HG03159 (cell line): ENCODE measurements at regions not wholly inside any gene's neighbourhood (a gene's known extent, or its start where the extent isn't known, plus 50 kb on each side); places are given as distances from the start of the nearest gene placed in this dataset.

Experiments
- ATAC-seq: cut with Tn5 transposase; IDR thresholded peaks from one replicate; pipeline ENCODE4 v1.9.1; 2021; ENCODE audit warnings: mild to moderate bottlenecking, moderate library complexity; ENCODE audit not compliant: unreplicated experiment

- no peak for ATAC-seq
Observed at GRCh38 chr16:74183601-74184360, 112.8 kb upstream of the PSMD7 start.

- no peak for ATAC-seq
Observed at GRCh38 chr16:74169687-74170376, 126.8 kb upstream of the PSMD7 start.

GRCh38 chr16:74169066-74169465, 127.5 kb upstream of the PSMD7 start:
- no peak for ATAC-seq

DNA sequence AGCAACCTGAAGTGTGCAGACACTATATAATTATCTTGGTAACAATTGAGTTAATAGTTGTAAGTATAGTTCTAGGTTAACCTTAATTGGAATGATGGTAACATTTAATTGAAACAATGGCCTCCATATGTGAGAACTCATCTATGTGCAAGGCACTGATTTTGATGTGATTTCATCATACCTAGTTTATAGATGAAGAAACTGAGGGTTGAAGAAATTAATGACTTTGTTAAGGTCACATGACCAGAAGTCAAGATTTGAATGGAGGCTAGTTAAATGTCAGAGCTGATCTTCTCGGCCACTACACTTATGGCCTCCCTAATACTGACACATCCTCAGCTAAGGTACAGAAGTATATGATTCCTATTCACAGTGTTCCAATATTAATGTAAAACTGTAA, 128.2 kb upstream of the PSMD7 start:
- no peak for ATAC-seq

GRCh38 chr16:74166456-74166855, 130.2 kb upstream of the PSMD7 start:
- no peak for ATAC-seq

GRCh38 chr16:74165566-74166080, 131.0 kb upstream of the PSMD7 start:
- ATAC-seq, result no peak

- ATAC-seq, result no peak
Observed at GRCh38 chr16:74160759-74161158, 135.9 kb upstream of the PSMD7 start.

GRCh38 chr16:74153773-74154172, 142.8 kb upstream of the PSMD7 start:
- ATAC-seq, result no peak

GRCh38 chr16:74146643-74147042, 150.0 kb upstream of the PSMD7 start:
- ATAC-seq, result no peak

DNA sequence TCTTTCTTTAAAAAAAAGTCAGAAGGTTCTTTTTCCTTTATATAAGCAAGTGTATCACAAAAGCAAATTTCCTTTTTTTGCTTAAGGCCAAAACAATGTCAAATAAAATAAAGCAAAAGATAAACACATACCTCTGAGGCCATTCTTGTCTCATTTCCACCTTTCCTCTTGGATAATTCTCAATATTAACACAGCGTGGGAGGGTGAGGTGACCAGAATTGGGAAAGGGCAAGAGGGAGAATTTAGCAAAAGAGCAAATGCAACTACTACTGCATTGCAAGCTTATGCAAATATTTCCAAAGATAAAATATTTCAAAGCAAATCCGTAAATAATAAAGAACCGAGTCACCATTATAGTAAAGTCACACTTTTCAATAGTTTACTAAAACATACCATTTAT, 153.4 kb upstream of the PSMD7 start:
- ATAC-seq, result no peak

GRCh38 chr16:74141015-74141414, 155.6 kb upstream of the PSMD7 start:
- ATAC-seq, result no peak

DNA sequence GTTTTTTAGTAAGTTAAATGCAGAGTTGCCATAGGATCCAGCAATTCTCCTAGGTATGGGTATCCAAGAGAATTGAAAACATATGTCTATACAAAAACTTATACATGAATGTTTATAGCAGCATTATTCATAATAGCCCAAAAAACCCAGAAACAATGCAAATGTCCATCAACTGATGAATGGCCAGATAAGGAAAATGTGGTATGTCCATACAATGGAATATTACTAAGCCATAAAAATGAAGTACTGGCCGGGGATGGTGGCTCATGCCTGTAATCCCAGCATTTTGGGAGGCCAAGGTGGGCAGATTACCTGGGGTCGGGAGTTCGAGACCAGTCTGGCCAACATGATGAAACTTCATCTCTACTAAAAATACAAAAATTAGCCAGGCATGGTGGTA, 156.1 kb upstream of the PSMD7 start:
- no peak for ATAC-seq

DNA sequence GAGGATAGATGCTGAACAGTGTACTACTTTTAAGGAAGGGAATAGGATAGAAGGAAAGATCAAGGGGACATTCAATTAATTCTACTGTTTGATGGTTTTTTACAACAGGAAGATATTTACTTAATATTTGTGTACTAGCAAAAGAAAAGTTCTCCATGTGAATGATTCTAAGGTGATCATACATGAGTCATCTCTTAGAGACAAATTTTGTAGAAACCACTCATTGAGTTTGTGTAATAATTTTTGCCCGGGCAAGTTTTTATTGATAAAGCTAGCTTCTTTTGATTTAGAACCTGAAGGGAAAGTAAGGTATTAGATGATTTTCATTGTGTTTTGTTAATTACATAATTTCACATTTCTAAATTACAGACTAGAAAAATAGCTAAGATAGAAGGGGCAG, 172.8 kb upstream of the PSMD7 start:
- no peak for ATAC-seq

DNA sequence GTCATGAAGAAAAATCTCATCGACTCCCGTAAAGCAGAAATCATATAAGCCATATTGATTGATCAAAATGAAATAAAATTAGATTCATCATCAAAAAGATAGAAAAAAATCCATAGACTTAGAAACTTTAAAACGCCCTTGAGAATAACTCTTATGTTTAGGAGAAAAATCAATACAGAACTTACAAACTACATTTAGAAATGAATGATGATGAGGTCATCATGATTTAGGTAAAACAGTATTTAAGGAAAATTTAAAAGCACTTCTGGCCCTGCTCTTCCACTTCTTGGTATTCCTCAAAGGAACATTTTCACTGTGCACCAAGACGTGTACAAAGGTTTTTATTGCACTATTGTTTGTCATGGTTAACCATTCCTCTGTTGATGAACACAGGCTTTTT, 173.4 kb upstream of the PSMD7 start:
- no peak for ATAC-seq

GRCh38 chr16:74117798-74118197, 178.8 kb upstream of the PSMD7 start:
- ATAC-seq, result no peak

DNA sequence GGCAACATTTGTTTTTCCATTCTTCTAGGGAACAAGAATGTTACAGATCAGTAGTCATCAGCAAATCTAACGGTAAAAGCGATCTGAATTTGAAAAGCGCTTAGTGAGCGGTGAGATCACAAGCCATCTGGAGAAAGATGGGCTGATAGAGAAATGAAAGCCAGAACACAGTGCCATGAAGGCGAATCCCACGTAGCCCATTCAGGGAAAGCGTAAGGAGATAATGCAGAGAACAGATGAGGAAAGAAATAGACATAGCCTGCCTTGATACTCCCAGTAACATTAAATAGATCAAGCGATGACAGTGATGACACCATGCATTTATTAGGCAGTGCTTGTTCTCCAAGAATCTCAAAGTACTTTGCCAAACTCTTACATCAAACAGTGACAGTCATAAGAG, 183.1 kb upstream of the PSMD7 start:
- ATAC-seq, result no peak

GRCh38 chr16:74111456-74111982, 185.1 kb upstream of the PSMD7 start:
- no peak for ATAC-seq

GRCh38 chr16:74107795-74108610, 188.6 kb upstream of the PSMD7 start:
- ATAC-seq, result no peak

GRCh38 chr16:74104022-74104421, 192.6 kb upstream of the PSMD7 start:
- no peak for ATAC-seq

DNA sequence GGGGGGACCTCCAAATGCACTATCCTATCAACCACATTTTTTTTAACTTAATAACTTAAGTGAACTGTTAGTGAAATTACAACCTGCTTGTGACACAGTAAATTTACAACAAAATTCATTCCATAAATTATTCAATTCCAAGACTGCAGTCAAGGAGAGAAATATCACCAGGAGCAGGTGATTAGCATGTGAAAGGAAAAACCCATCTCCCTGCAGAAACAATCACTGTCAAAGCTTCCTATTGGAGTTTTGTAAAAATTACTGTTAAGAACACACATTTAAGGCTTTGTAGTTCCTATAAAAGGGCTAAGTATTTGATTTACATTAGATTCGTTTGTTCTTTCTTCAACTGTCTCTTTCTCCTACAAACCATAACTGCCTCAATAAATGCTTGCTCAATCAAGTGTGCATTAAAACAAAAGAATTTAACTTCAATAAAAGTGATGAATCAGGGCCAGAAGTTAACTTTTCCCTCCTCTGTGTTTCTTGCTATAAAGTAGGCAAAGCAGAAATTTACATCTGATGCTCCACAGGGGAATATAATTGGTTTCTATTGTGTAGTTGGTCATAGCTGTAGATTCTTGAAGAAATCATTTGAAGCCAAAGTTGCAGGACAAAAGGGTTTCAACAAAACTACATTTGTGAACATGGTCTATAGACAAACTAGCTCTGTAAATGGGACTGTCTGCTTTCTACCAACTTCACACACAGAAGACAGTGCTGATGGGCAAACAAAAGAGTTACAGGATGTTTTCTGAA, 195.1 kb upstream of the PSMD7 start:
- no peak for ATAC-seq
